IMR-90 (cell line): ENCODE measurements at regions not wholly inside any gene's neighbourhood (a gene's known extent, or its start where the extent isn't known, plus 50 kb on each side); places are given as distances from the start of the nearest gene placed in this dataset.

ENCODE experiments used
- BHLHE40 ChIP-seq: fragments of 150-350 bp; IDR thresholded peaks from 2 replicates; pipeline ENCODE4 v1.6.1; 2016; ENCODE audit warnings: mild to moderate bottlenecking, low read depth, low read length
- CEBPB ChIP-seq: IDR thresholded peaks from 2 replicates; pipeline ENCODE4 v1.6.1; 2012; ENCODE audit warnings: low read depth, low read length, improper control_type of control experiment
- MAZ ChIP-seq: IDR thresholded peaks from 2 replicates; pipeline ENCODE4 v1.6.1; 2012; ENCODE audit warnings: low read depth, mild to moderate bottlenecking, low read length, improper control_type of control experiment, moderate library complexity, borderline replicate concordance
- POLR2A ChIP-seq: IDR thresholded peaks from 2 replicates; pipeline ENCODE4 v1.6.1; 2012; ENCODE audit warnings: mild to moderate bottlenecking, low read depth, low read length
- RAD21 ChIP-seq: IDR thresholded peaks from 2 replicates; pipeline ENCODE4 v1.6.1; 2012; ENCODE audit warnings: low read length, improper control_type of control experiment
- RFX5 ChIP-seq: IDR thresholded peaks from 2 replicates; pipeline ENCODE4 v1.8.0; 2012; ENCODE audit warnings: low read depth, mild to moderate bottlenecking, low read length, moderate library complexity
- TF ChIP-seq, protein P1 (sequence below): conservative IDR thresholded peaks from 2 replicates; pipeline ENCODE4 v1.5.1; 2012; ENCODE audit warnings: mild to moderate bottlenecking, low read depth, low read length, improper control_type of control experiment

DNA sequence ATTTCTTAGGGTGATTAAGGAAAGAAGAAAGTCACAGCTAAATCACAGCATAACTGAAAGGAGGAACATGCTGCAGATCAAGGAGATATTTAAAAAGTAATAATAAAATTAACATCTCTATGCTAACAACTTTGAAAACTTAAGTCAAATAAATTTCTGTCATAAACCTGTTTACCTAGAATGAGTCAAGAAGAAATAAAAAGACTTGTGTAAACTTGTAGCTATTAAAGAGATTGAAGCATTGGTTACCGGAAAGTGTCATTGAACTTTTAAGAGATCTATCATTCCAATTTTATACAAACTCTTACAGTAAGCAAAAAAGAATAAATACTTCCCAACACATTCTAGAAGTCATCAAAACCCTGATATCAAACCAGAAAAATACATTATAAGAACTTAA lies 520.1 kb upstream of the SYT4 start:
- TF ChIP-seq RAD21 (no peak), MAZ (no peak), RFX5 (no peak), POLR2A (no peak), CEBPB (no peak), BHLHE40 (no peak)
- TF ChIP-seq, protein P1, sequence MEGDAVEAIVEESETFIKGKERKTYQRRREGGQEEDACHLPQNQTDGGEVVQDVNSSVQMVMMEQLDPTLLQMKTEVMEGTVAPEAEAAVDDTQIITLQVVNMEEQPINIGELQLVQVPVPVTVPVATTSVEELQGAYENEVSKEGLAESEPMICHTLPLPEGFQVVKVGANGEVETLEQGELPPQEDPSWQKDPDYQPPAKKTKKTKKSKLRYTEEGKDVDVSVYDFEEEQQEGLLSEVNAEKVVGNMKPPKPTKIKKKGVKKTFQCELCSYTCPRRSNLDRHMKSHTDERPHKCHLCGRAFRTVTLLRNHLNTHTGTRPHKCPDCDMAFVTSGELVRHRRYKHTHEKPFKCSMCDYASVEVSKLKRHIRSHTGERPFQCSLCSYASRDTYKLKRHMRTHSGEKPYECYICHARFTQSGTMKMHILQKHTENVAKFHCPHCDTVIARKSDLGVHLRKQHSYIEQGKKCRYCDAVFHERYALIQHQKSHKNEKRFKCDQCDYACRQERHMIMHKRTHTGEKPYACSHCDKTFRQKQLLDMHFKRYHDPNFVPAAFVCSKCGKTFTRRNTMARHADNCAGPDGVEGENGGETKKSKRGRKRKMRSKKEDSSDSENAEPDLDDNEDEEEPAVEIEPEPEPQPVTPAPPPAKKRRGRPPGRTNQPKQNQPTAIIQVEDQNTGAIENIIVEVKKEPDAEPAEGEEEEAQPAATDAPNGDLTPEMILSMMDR: no peak
